Sigmoid colon (tissue), 6 donors: ENCODE measurements at regions not wholly inside any gene's neighbourhood (a gene's known extent, or its start where the extent isn't known, plus 50 kb on each side); places are given as distances from the start of the nearest gene placed in this dataset.

ENCODE experiments used
- DNase-seq: peaks from one replicate; pipeline ENCODE4 v3.0.0-alpha.2; 2019
- H3K27ac ChIP-seq, 4 donors: fragments of 200-600 bp; sonication (generic); one replicate each; pipeline ENCODE4 v1.5.1; 2016 to 2019; ENCODE audit warnings: mild to moderate bottlenecking in 1 of 4
- H3K27me3 ChIP-seq, 3 donors: fragments of 200-600 bp; sonication (generic); one replicate each; pipeline ENCODE4 v1.5.1; 2019; ENCODE audit warnings: mild to moderate bottlenecking in 1 of 3
- H3K36me3 ChIP-seq, 4 donors: fragments of 200-600 bp; sonication (generic); one replicate each; pipeline ENCODE4 v1.5.1; 2016 to 2019
- H3K4me1 ChIP-seq, 4 donors: fragments of 200-600 bp; sonication (generic); one replicate each; pipeline ENCODE4 v1.5.1; 2017 to 2019
- H3K4me3 ChIP-seq, 4 donors: fragments of 200-600 bp; sonication (generic); one replicate each; pipeline ENCODE4 v1.5.1; 2017 to 2019; ENCODE audit warnings: mild to moderate bottlenecking in 2 of 4, moderate library complexity in 1 of 4
- H3K9me3 ChIP-seq, 4 donors: fragments of 200-600 bp in 3 of 4; sonication (generic) in 3 of 4; one replicate each; pipeline versions ENCODE4 v1.5.1 to v1.6.1; 2013 to 2019
- CTCF ChIP-seq, 4 experiments: fragments of 450-650 bp in 3 of 4; fragments of 200-600 bp in 1 of 4; IDR thresholded peaks; one replicate each; pipeline ENCODE4 v1.5.1; 2016 to 2019; ENCODE audit warnings: antibody characterized with exemption in 4 of 4, mild to moderate bottlenecking in 3 of 4, moderate library complexity in 2 of 4
- EP300 ChIP-seq, 4 donors: sonication (generic); formaldehyde crosslinking; IDR thresholded peaks; one replicate each; pipeline ENCODE4 v1.6.1; 2017; ENCODE audit warnings: antibody characterized with exemption in 4 of 4
- POLR2A ChIP-seq, 2 donors: fragments of 450-650 bp; IDR thresholded peaks; one replicate each; pipeline ENCODE4 v1.6.1; 2016; ENCODE audit warnings: antibody characterized with exemption in 2 of 2, mild to moderate bottlenecking in 2 of 2, moderate library complexity in 2 of 2
- POLR2AphosphoS5 ChIP-seq, 4 donors: sonication (generic); formaldehyde crosslinking; IDR thresholded peaks; one replicate each; pipeline ENCODE4 v1.6.1; 2017; ENCODE audit warnings: antibody characterized with exemption in 4 of 4
- WGBS, 2 donors: extraction: QIAGEN DNeasy Blood & Tissue Kit; methylation state at CpG; one replicate each; pipeline ENCODE4 v1.1.7; 2013; 5-methylcytosine and 5-hydroxymethylcytosine counted together
- intact Hi-C: fragments of 100-400 bp; cut with DNase I; formaldehyde crosslinking; loops from one replicate; pipeline ENCODE4 v1.15.1; 2023
- donor health status: healthy with polysubstance abuse.
- donor health status: healthy.

- 93 to 96% methylated on average over 29 of the region's 29 CpGs for WGBS, 2 donors
Measured at GRCh38 chr6:92011681-92012245, 1407.6 kb downstream of the EPHA7 start.

GRCh38 chr6:92008757-92009502 lies 1410.4 kb downstream of the EPHA7 start:
- TF ChIP-seq POLR2A (IDR thresholded peaks at IDR 0.05) (no peak), CTCF (IDR thresholded peaks at IDR 0.05) (no peak), EP300 (IDR thresholded peaks at IDR 0.05) (no peak), POLR2AphosphoS5 (IDR thresholded peaks at IDR 0.05) (no peak)
- Histone ChIP-seq H3K27me3 (no peaks in the 10 kb centered on the region), H3K4me1 (no peaks in the 10 kb centered on the region), H3K9me3 (no peaks in the 10 kb centered on the region), H3K36me3 (no peaks in the 10 kb centered on the region), H3K27ac (no peak overlapping the region), H3K4me3 (no peak overlapping the region)
- no peak for DNase-seq
- 91 to 93% methylated on average over 7 of the region's 7 CpGs for WGBS, 2 donors
- intact Hi-C loops: no loop called here

More at GRCh38 chr6:92011681-92012245, 1407.6 kb downstream of the EPHA7 start:
- intact Hi-C loops: no loop called here
- TF ChIP-seq POLR2AphosphoS5 (IDR thresholded peaks at IDR 0.05) (no peak), EP300 (IDR thresholded peaks at IDR 0.05) (no peak), CTCF (IDR thresholded peaks at IDR 0.05) (no peak), POLR2A (IDR thresholded peaks at IDR 0.05) (no peak)
- H3K4me1 ChIP-seq: no peaks in the 10 kb centered on the region
- no peaks in the 10 kb centered on the region for H3K27me3 ChIP-seq
- DNase-seq: no peak
- peaks cover 0 to 2% (median 0%) of the 10 kb centered on the region in 4 donors for H3K9me3 ChIP-seq
- no peak overlapping the region for H3K27ac ChIP-seq
- H3K4me3 ChIP-seq: no peak overlapping the region
- H3K36me3 ChIP-seq: no peaks in the 10 kb centered on the region

GRCh38 chr6:92000112-92000511 lies 1413.2 kb upstream of the MAP3K7 start:
- DNase-seq: no peak
- Histone ChIP-seq H3K9me3 (no peaks in the 10 kb centered on the region), H3K27ac (no peak overlapping the region), H3K27me3 (no peaks in the 10 kb centered on the region), H3K4me1 (no peaks in the 10 kb centered on the region), H3K4me3 (no peak overlapping the region), H3K36me3 (no peaks in the 10 kb centered on the region)
- intact Hi-C loops: no loop called here
- no peak for TF ChIP-seq POLR2A (IDR thresholded peaks at IDR 0.05)
- TF ChIP-seq POLR2AphosphoS5 (IDR thresholded peaks at IDR 0.05): no peak
- TF ChIP-seq EP300 (IDR thresholded peaks at IDR 0.05): no peak
- no peak for TF ChIP-seq CTCF (IDR thresholded peaks at IDR 0.05)
- 89 to 90% methylated on average over 3 of the region's 3 CpGs for WGBS, 2 donors

- Histone ChIP-seq H3K4me1 (no peaks in the 10 kb centered on the region), H3K4me3 (no peak overlapping the region), H3K36me3 (no peaks in the 10 kb centered on the region), H3K27ac (no peak overlapping the region), H3K9me3 (peaks cover 0 to 3% (median 0%) of the 10 kb centered on the region in 4 donors), H3K27me3 (no peaks in the 10 kb centered on the region)
- intact Hi-C loops: no loop called here
- 85 to 90% methylated on average over 1 of the region's 1 CpG for WGBS, 2 donors
- no peak for TF ChIP-seq POLR2A (IDR thresholded peaks at IDR 0.05)
- TF ChIP-seq POLR2AphosphoS5 (IDR thresholded peaks at IDR 0.05): no peak
- no peak for TF ChIP-seq CTCF (IDR thresholded peaks at IDR 0.05)
- no peak for TF ChIP-seq EP300 (IDR thresholded peaks at IDR 0.05)
- DNase-seq: no peak
Measured at GRCh38 chr6:91994787-91995186, 1407.9 kb upstream of the MAP3K7 start.
